ENCODE measurements at regions not wholly inside any gene's neighbourhood (a gene's known extent, or its start where the extent isn't known, plus 50 kb on each side); places are given as distances from the start of the nearest gene placed in this dataset.

DNA sequence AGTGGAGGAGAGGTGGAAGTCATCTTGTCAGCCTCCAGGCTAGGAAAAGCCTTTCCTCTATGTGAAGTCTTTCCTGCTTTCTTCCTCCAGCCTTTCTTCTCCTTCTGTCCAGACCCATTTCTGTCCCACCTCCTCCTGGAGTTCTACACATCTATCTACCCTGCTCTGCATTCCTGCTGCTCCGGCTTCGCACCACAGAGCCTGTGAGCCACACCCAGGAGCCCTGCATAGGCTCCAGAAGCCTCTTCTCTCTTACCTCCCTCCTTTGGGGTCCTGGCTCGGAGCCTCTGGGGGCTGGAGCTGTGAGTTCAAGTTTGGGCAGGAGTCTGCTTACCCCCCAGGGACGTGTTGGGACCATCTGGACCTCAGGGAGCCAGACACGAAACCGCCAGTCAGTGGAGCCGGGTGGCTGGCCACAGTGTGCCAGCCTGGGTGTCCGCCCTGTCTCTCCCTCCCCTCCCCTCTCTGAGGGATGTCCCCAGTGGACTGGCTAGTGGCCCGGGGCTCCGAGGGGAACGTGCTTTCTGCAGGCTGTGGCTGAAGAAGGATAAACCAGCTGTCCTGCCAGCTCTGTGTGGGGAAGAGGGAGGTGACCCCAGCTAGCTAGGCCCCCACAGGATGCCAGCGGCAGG is 99.2 kb downstream of the VEGFA start:
- DNase-seq: no peak

DNA sequence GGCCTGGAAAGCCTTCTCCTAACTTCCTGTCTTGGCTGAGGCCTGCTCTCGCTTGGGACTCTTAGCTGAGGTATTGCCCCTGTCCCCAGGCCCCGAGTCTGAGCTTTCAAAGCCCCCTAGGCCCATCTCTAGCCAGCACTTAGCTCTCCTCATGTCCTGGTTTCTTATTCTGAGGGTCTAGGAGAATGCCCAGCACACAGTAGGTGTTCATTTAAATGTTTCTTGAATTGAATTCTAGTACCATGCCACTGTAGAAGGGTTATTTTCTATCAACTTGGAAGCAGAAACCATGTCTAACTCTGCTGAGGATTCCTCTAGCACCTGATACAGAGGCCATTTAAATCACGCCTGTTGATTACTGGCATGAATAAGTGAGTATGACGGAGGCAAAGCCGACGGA is 98.5 kb downstream of the VEGFA start:
- Histone ChIP-seq H3K27me3 (ENCODE audit: control insufficient read depth, insufficient read depth, low read length) (no peaks in the 10 kb centered on the region), H3K4me3 (ENCODE audit: insufficient read depth, low read depth, low read length) (no peak overlapping the region), H3K36me3 (replicated peaks; ENCODE audit: control insufficient read depth, insufficient read depth, low read length) (no peaks in the 10 kb centered on the region)
- DNase-seq: no peak

More for the DNA sequence above, 99.2 kb downstream of the VEGFA start:
- no peak overlapping the region for H3K4me3 ChIP-seq (ENCODE audit: insufficient read depth, low read depth, low read length)
- no peaks in the 10 kb centered on the region for H3K27me3 ChIP-seq (ENCODE audit: control insufficient read depth, insufficient read depth, low read length)
- H3K36me3 ChIP-seq (replicated peaks; ENCODE audit: control insufficient read depth, insufficient read depth, low read length): no peaks in the 10 kb centered on the region

DNA sequence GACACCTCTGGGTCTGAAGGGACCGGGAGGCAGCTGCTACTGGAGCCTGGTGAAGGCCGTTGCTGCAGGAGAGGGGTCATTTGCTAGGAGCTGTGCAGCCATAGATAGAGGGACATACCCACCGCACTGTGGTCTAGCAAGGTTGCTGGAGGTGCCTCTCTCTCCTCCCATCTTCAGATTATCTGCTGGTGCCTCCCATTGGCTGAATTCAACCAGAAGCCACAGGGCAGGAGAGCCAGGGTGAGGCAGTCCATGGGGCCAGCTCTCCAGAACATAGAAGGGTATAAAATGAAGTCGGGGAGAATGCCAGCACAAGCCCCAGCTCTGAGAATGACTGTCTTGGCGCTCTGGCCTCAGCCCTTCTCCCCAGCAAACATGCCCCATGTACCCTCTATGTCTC is 98.0 kb downstream of the VEGFA start:
- DNase-seq: no peak
- Histone ChIP-seq H3K36me3 (replicated peaks; ENCODE audit: control insufficient read depth, insufficient read depth, low read length) (no peaks in the 10 kb centered on the region), H3K4me3 (ENCODE audit: insufficient read depth, low read depth, low read length) (no peak overlapping the region)

DNA sequence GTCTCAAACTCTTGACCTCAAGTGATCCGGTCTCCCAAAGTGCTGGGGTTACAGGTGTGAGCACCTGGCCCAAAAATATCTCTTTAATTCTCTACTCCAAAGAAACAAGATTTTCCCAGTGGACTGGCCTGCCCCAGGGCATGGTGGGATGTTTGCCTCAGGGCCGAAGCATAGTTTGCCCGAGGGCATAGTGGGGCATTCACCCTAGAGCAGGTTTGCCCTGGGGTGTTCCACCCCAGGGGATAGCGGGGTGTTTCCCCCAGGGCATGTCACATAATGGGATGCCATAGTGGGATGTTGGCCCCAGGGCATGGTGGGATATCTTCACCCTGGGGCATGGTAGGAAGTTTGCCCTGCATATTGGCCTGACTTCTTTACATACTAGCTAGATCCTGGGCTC is 97.2 kb downstream of the VEGFA start:
- Histone ChIP-seq H3K4me3 (ENCODE audit: insufficient read depth, low read depth, low read length) (no peak overlapping the region), H3K27me3 (ENCODE audit: control insufficient read depth, insufficient read depth, low read length) (no peaks in the 10 kb centered on the region), H3K36me3 (replicated peaks; ENCODE audit: control insufficient read depth, insufficient read depth, low read length) (no peaks in the 10 kb centered on the region)
- DNase-seq: no peak

More for the DNA sequence above, 98.0 kb downstream of the VEGFA start:
- H3K27me3 ChIP-seq (ENCODE audit: control insufficient read depth, insufficient read depth, low read length): no peaks in the 10 kb centered on the region

DNA sequence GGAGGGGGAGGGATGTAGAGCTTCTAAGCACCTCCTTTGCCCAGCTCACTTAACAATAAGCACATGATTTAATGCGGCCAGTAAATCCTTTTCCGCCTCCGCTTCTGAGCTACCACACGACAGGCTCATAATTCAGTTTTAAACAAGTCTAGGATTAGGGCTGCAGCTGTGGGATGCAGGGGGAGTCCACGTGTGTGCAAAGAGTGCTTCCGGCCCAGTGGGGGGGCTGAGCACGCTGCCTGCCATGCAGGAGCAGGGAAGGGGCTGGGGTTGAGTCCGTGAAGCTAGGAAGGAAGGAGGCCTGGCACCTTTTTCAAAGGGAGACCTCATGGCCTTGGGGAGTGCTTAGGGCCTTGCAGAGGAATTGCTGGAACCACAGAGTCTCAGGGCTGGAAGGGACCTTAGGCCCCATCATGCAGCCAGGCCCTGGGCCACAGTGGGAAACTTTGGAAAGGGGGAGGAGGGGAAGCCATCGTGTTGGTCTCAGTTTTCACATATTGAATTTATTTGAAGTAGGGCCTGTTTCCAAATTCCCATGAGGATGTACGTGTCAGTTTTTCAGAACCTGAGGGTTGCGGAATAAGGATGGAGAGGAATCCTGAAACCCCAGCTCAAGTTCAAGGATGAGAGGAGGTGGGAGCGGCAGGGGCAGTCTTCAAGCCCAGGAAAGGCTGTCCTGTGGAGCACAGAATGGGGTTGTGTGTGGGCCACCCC is 96.1 kb downstream of the VEGFA start:
- Histone ChIP-seq H3K36me3 (replicated peaks; ENCODE audit: control insufficient read depth, insufficient read depth, low read length) (no peaks in the 10 kb centered on the region), H3K4me3 (ENCODE audit: insufficient read depth, low read depth, low read length) (no peak overlapping the region), H3K27me3 (ENCODE audit: control insufficient read depth, insufficient read depth, low read length) (no peaks in the 10 kb centered on the region)
- DNase-seq: no peak

DNA sequence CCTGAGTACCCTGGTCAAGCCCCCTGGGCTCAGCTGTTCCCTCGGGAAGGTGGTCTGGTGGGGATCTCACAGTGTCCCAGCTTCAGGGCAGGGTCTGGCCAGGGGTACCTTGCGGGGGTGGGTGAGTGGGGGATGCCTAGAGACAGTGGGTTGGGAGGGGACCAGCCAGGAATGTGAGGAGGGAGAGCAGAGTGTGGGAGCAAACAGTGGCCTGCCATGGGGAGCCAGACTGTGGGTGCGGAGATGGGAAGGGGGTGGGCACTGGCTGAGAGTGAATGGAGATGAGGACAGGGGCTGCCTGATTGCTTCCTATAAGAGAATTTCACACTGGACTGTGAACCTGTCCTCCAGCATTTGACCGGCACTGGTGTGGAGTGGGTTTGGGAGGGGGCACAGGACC is 95.1 kb downstream of the VEGFA start:
- Histone ChIP-seq H3K27me3 (ENCODE audit: control insufficient read depth, insufficient read depth, low read length) (no peaks in the 10 kb centered on the region), H3K36me3 (replicated peaks; ENCODE audit: control insufficient read depth, insufficient read depth, low read length) (no peaks in the 10 kb centered on the region), H3K4me3 (ENCODE audit: insufficient read depth, low read depth, low read length) (no peak overlapping the region)
- DNase-seq: no peak

DNA sequence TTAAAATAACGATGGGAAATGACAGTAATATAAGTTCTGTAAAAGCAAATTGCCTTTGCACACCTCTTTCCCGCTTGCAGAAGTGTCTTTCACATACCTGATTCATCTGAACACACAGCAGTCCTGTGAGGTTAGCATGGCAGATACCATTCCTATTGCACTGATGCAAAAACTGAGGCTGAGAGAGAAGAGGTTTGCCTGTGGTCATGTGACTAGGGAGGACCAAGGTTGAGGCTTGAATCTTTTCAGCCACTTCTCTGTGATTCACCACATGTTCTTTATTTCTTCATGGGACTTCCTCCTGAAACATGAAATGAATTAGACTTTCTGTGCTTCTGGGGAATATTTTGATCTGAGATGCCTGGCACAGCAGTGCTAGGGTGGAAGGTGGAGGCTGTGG is 92.9 kb downstream of the VEGFA start:
- no peaks in the 10 kb centered on the region for H3K36me3 ChIP-seq (replicated peaks; ENCODE audit: control insufficient read depth, insufficient read depth, low read length)
- no peaks in the 10 kb centered on the region for H3K27me3 ChIP-seq (ENCODE audit: control insufficient read depth, insufficient read depth, low read length)
- DNase-seq: no peak
- no peak overlapping the region for H3K4me3 ChIP-seq (ENCODE audit: insufficient read depth, low read depth, low read length)

DNA sequence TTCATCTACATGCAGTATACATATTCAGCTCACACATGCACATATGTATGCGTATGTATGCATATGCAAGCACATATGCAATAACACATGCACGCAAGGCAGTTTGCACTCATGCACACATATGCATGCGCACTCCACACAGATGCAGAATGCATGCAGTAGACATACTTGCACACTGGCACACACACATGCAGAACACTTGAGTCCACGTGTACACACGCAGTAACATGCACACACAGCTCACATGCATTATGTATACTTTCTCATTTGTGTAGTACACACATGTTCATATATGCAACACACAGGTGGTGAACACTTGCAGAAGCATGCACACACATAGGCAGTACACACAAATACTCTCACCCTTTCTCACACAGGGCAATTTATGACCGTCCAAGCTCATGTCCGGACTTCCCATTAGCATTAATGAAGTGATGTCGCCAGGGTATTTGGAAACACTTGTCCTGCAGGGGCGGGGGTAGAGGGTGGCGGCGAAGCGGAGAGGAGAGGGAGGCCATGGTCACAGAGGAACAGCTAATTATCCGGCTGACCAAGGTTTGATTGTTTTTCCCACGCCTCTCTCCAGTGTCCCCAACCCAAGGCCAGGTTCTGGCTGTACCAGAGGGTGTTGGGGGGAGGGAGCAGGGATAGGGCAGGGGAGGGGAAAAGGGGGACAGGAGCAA is 91.3 kb downstream of the VEGFA start:
- Histone ChIP-seq H3K36me3 (replicated peaks; ENCODE audit: control insufficient read depth, insufficient read depth, low read length) (no peaks in the 10 kb centered on the region), H3K4me3 (ENCODE audit: insufficient read depth, low read depth, low read length) (no peak overlapping the region), H3K27me3 (ENCODE audit: control insufficient read depth, insufficient read depth, low read length) (no peaks in the 10 kb centered on the region)
- DNase-seq: no peak

DNA sequence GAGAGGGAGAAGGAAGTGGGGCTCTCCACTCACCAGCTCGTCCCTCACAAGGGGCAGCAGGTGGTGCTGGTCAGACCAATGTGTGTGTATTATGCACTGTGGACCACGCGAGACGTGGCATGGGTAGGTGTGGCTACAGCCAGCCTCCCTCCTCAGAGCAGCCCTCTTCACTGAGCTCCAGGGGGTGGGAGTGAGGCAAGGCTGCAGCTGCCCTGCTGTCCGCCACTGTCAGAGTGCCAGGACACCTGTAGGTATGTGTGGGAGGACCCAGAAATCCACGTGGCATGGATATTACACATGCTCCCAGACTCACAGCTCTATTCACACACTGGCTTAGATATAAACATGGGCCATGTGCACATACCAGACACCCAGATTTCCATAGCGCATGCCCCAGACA is 90.3 kb downstream of the VEGFA start:
- H3K36me3 ChIP-seq (replicated peaks; ENCODE audit: control insufficient read depth, insufficient read depth, low read length): no peaks in the 10 kb centered on the region
- no peak for DNase-seq
- no peak overlapping the region for H3K4me3 ChIP-seq (ENCODE audit: insufficient read depth, low read depth, low read length)
- no peaks in the 10 kb centered on the region for H3K27me3 ChIP-seq (ENCODE audit: control insufficient read depth, insufficient read depth, low read length)

DNA sequence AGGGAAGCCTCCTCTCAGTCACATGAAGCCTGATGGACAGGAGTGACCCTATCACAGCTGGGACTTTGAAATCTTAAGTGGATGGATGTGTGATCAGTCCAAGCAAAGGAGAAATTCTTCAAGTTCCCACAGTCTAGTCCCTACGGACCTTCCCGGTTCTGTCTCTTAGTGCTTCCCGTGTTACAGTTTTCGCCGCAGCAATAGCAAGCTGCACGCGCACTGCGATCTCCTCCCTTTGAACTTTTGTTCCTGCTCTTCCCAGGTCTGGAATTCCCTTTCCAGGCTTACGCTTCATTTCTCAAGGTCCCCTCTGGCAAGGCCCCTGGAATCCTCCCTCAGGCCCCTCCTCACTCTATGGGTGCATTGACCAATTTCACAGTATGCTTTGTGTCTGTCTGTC is 89.2 kb downstream of the VEGFA start:
- DNase-seq: no peak
- Histone ChIP-seq H3K4me3 (ENCODE audit: insufficient read depth, low read depth, low read length) (no peak overlapping the region), H3K27me3 (ENCODE audit: control insufficient read depth, insufficient read depth, low read length) (no peaks in the 10 kb centered on the region), H3K36me3 (replicated peaks; ENCODE audit: control insufficient read depth, insufficient read depth, low read length) (no peaks in the 10 kb centered on the region)

DNA sequence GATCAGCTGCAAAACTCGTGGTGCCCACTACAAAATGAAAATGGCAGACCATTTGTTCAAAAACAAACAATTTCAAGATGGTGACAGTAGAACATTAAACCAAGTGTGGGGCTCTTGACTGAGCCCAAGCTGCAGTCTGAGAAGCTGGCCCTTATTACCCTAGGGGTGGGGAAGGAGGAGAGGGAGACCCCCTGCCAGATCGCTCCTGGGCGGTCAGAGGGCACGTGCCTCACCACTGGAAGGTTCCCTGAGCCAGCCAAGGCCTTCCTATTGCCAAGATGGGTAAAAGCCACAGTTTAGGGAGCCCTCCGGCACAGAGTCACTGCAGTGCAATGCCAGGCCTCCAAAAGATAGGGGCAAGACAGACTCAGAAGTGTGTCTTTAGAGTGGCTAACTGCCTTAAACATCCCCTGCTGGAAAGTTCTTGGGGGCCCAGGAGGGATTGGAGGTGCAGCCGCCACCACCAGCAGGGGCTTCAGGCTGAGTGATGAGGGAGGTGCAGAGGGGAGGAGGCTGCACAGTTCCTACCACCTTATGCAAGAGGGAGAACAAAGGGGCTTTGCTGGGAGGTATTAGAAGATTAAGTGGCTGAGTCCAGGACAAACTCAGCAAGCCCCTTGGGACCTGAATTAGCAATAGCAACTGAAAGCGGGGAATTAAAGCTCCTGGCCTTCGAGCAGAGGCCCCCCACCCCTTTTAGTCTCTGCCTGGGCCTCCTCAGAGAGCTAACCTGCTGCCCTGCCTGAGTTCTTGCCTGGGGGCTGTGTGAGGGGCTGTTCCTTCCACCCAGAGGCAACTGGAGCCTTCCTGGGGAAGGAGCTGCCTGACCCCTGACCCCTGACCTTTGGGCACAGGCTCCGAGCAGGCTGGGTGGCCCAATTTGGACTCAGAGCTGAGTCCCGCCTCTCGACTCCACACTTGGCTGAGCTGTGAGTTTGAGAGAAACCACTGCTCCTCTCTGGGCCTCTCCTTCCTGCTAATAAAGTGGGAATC is 88.4 kb downstream of the VEGFA start:
- no peak for DNase-seq
- no peaks in the 10 kb centered on the region for H3K27me3 ChIP-seq (ENCODE audit: control insufficient read depth, insufficient read depth, low read length)
- no peaks in the 10 kb centered on the region for H3K36me3 ChIP-seq (replicated peaks; ENCODE audit: control insufficient read depth, insufficient read depth, low read length)
- H3K4me3 ChIP-seq (ENCODE audit: insufficient read depth, low read depth, low read length): no peak overlapping the region

DNA sequence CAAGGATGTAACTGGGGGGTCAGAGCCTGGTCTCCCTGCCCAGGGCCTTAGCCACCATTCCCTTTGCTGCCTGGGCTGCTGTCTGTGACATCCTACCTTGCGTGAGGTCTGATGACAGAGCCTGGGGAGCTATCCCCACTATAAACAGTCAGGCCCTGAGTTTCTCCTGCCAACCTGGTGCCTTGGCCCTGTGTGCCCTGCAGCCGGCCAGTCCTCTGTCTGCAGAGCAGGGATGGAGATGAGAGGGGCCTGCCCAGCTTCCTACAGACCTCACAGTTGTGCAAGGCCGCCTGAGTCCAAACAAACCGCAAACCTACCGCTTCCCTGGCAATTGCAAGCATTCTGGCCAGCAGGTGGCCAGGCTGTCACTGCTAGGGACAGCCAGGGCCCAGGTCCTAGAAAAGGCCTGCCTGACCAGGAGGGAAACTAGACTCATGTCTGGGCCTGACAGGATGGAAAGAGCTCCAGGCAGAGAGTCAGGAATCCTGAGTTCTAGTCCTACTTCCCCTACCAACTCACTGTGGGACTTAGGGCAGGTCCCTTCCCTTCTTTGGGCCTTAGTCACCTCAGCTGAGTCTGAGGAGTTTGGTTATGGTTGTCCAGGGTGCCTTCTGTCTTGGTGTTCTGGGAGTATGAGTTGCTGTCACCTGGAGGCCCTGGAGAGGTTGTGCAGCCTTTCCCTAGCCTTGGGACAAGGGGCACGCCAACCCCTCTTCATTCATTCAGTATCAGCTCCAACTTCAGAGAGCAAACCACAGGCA is 86.2 kb downstream of the VEGFA start:
- DNase-seq: peak; percentile 71
- no peaks in the 10 kb centered on the region for H3K27me3 ChIP-seq (ENCODE audit: control insufficient read depth, insufficient read depth, low read length)
- H3K4me3 ChIP-seq (ENCODE audit: insufficient read depth, low read depth, low read length): no peak overlapping the region
- H3K36me3 ChIP-seq (replicated peaks; ENCODE audit: control insufficient read depth, insufficient read depth, low read length): no peaks in the 10 kb centered on the region

DNA sequence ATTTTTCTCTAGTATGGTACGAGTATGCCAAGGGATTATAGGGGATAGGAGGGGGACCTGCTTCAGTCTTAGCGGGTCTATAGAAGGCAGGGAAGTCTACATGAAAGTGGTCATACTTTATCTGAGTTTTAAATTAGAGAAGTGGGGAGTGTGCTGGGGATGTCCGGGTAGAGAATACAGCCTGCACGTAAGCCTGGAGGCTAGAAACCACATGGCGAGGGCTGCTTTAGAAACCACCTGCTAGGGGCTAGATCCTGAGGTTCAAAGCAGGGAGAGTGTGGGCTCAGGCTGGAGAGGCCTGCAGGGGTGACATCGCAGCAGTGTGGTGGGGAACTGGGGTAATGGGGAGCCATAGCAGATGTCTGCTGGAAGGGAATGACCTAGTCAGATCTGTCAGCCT is 85.2 kb downstream of the VEGFA start:
- Histone ChIP-seq H3K36me3 (replicated peaks; ENCODE audit: control insufficient read depth, insufficient read depth, low read length) (no peaks in the 10 kb centered on the region), H3K27me3 (ENCODE audit: control insufficient read depth, insufficient read depth, low read length) (no peaks in the 10 kb centered on the region), H3K4me3 (ENCODE audit: insufficient read depth, low read depth, low read length) (no peak overlapping the region)
- no peak for DNase-seq

Measured in H7 (cell line).